ENCODE measurements at regions not wholly inside any gene's neighbourhood (a gene's known extent, or its start where the extent isn't known, plus 50 kb on each side); places are given as distances from the start of the nearest gene placed in this dataset.
"Not testable (repeated sequence)": the region's sequence is repeated elsewhere in the genome, so short reads cannot be mapped to it uniquely, and the experiment has no call there.

DNA sequence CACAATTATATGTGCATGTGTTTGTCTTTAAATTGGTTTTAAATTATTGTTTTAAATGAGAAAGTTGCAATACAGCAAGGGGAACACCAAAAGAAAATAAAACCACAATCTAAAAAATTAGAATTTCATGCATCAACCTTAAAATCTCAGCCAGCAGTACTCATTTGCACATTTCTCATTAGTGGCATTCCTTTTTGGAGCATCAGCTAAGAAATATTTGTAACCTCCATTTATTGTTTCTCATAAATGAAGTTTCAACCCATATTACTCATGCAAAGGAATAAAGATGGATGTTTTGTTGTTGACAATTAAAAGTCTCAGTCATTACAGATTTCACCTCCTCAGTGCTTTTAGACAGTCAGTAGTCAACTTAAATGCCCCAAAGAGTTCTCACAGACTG, 160.1 kb downstream of the TBX15 start:
- no peak for DNase-seq (ENCODE audit: low spot score)

DNA sequence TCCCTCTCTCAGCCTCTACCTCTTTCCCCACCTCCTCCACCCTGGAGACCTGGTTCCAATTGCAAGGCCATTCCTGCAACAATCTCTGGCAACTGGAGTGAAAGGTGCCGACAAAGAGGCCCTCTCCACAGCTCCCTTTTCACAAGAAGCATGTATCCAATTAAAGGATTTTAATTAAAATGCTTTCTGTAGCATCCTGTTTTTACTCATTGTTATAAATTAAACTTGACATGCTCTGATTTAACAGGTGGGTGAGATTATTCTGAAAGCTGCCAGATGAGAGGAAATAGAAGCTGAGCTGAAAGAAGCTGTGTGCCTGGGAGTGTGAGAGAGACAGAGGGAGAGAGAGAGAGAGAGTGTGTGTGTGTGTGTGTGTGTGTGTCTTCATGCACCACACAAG, 160.5 kb downstream of the TBX15 start:
- DNase-seq (ENCODE audit: low spot score) = no peak

DNA sequence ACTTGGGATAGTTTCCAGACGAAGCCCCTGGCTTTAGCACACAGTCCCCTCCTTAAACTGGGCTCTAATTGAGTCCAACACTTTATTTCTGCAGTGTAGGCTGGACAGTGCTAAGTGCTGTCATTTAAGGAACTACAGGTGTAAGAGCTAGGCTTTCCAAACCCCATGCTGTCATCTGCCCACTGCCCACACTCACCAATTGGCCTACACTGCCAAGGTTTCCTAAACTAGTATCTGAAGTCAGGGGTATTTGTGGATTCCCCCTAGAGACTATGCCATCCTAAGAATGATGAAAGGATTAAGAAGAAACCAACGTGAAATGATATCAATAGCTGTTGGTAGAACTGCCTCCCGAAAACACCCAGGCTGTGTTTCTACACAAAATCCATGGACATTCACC, 160.9 kb downstream of the TBX15 start:
- no peak for DNase-seq (ENCODE audit: low spot score)

DNA sequence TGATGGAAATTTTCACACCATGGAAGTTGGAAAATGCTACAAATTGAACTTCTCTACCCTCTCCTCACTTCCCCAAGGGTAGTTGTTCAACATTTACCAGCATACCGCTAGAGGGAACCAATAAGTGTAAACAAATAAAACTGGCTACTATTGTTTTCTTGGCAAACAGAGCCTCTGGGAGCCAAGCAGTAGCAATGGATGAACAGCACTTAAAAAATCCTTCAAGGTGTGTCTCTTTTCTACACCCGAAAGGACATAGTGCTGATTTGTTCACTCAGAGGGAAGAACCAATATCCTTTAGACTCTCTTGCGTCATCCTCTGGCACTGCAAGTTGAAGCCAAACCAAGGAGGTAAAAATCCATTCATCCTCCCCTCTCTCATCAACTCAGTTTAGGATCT, 161.5 kb downstream of the TBX15 start:
- no peak for DNase-seq (ENCODE audit: low spot score)

DNA sequence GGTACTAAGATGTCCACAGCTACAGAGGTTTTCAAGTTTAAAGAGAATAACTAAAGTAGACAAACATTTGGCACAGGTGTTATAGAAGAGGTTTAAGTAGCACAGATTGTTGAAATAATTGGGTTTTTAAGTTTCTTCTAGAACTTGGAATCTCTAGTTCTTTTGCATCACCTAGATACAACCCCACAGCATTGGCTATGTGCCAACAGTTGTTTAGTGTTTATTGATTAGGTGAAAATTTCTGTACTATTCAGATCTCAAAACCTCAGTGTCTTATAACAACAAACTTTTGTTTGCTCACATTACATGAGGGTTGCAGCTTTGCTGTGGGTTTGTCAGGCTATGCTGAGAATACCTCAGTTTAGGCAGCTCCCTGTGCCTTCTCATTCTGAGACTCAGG, 162.5 kb downstream of the TBX15 start:
- DNase-seq (ENCODE audit: low spot score) = no peak

DNA sequence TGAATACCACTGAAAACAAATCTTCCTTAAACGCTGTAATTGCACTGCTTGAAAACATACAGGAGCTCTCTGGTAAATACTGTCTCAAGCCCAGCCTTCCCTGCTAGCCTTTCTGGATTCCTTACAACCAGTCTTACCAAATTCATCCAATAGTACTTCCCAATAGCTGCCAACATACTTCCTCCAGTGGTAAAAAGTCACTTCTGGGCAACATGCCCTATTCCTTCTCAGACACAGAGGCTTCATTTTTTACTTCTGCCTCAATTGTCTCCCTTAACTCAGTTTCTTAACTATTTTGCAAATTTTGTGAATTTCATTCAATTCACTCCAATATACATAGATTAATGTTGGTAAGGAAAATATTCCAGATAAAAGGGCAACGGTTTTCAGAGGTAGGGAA, 166.3 kb downstream of the TBX15 start:
- DNase-seq (ENCODE audit: low spot score) = no peak

DNA sequence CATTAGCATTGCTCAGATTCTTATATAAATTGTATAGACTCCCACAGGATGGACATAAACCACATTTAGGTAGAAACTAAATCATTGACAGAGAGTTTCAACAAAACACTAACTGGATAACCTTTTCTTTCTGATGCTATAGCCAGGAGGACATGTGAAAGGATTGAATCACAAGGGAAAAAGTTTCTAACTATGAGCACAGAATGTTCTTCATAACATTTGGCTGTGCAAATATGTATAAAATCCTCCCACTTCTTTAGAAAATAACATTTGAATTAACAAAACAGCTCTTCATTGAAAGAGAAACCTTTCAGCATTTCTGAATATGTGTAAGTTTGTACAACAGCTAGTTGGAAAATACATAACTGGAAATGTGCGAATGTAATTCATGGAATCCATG, 167.3 kb downstream of the TBX15 start:
- DNase-seq (ENCODE audit: low spot score) = no peak

DNA sequence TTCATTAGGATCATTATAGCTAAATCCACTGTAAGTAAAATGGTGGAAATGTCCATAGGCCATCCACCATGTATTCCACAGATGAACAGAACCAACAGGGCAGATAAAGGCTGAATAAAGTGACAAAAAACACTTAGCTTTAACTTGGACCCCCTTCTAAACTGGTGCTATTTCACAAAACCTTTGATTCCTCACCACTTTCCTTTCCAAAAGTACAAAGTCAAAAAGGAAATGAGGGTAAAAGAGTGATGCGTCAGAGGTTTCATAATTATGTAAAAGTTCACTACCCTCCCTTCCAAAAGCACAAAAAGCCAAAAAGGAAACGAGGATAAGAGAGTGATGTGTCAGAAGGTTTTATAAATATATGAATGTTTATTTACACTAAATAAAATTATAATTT, 172.2 kb downstream of the TBX15 start:
- no peak for DNase-seq (ENCODE audit: low spot score)

DNA sequence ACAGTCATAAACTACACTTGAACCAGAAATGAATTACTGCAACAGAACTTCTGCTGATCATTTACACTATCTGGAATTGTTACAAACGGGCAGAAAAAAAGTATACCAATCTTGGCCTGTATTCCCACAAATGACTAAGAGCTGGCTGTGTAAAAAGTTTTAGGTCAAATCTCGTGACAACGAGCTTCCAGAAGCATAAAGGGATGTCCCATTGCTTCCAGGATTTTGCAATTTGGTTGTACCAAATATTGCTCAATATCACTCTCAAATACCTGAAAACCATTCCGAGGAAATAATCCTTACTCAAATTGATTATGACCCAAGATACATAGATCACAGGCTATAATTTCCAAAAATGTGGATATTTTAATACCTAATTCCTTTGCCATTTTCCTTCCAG, 175.6 kb downstream of the TBX15 start:
- no peak for DNase-seq (ENCODE audit: low spot score)

DNA sequence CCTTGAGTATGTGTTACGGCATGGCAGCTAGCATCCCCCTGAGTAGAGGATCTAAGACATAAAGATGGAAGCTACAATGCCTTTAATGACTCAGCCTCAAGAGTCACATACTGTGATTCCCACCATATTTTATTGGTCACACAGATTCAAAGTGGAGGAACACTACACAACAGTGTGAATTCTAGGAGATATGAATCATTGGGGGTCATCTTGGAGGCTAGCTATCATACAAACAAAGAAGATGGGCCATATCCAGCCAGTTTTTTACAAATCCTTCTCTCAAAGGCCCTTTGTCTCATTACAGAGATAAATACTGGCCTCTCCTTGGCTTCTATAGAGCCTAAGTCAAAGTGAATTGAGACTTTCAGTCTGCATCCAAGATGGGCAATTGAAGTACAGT, 177.0 kb downstream of the TBX15 start:
- DNase-seq (ENCODE audit: low spot score) = no peak

DNA sequence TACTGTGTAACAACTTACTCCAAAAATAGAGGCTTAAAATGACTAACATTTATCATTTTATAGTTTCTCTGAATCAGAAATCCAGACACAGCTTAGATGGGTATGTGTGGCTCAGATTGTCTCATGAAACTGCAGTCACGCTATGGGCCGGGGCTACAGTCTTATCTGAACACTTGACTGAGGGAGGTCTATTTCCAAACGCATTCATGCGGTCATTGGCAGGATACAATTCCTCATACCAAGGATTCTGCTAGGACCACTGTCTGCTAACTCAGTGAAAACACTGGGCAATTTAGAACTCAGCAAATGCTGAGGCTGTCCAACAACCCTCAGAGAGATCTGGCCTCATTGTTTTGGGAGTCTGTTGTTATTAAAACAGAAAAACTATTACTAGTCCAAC, 178.6 kb downstream of the TBX15 start:
- no peak for DNase-seq (ENCODE audit: low spot score)

DNA sequence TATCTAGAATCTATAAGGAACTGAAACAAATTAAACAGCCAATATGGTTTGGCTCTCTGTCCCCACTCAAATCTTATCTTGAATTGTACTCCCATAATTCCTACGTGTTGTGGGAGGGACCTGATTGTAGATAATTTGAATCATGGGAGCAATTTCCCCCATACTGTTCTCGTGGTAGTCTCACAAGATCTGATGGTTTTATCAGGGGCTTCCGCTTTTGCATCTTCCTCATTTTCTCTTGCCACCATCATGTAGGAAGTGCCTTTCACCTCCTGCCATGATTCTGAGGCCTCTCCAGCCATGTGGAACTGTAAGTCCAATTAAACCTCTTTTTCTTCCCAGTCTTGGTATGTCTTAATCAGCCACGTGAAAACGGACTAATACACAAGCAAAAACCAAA, 185.0 kb downstream of the TBX15 start:
- not testable (repeated sequence) for DNase-seq (ENCODE audit: low spot score)

DNA sequence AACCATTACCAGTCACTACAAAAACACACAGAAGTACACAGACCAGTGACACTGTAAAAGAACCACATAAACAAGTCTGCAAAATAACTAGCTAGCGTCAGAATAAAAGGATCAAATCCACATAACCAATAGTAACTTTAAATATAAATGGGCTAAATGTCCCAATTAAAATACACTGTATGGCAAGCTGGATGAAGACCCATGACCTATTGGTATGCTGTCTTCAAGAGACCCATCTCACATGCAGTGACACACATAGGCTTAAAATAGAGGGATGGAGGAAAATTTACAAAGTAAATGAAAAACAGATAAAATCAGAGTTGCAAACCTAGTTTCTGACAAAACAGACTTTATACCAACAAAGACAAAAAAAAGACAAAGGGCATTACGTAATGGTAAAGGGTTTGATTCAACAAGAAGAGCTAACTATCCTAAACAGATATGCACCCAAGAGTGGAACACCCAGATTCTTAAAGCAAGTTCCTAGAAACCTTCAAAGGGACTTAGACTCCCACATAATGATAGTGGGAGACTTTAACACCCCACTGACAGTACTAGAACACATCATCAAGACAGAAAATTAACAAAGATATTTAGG, 196.9 kb downstream of the TBX15 start:
- no peak for DNase-seq (ENCODE audit: low spot score)

DNA sequence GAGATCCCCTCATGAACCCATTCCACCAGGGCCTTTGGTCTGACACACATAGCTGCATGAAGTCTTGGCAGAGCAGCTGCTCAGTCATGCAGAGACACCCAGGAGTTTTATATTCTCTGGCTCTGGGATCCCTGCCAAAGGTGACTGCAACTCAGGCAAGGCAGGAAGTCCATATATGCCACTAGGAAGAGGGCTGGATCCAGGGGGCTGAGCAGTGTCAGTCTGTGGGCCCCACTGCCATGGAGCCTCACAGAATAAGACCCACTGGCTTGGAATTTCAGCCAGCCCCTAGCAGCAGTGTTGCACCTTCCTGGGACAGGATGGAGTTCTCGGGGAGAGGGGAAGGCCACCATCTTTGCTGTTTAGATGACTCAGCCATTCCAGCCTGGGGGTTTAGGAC, 199.7 kb downstream of the TBX15 start:
- no peak for DNase-seq (ENCODE audit: low spot score)

DNA sequence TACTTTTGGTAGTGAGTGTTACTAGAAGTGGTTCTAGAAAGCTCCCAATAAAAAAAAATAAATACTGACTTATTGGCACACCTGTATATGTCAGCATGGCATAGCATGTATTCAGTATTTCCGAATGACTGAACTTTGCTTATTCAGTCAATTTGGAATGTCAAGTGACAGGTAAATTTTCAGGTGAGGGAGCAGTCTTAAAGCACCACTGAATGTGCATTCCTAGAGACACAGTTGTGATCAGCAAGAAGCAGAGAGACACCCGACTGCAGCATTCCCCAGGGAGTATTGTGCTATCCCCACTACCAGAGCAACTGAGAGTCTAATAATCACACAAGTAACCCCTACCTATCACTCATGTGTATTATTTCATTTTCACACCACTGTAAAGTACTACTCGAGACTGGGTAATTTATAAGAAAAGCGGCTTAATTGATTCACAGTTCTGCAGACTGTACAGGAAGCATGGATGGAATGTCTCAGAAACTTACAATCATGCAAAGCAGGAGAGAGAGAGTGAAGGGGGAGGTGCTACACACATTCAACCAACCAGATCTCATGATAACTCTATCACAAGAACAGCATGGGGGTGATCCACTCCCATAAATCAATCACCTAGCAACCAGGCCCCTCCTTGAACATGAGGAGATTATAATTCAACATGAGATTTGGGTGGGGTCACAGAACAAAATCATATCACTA, 201.5 kb downstream of the TBX15 start:
- no peak for DNase-seq (ENCODE audit: low spot score)

DNA sequence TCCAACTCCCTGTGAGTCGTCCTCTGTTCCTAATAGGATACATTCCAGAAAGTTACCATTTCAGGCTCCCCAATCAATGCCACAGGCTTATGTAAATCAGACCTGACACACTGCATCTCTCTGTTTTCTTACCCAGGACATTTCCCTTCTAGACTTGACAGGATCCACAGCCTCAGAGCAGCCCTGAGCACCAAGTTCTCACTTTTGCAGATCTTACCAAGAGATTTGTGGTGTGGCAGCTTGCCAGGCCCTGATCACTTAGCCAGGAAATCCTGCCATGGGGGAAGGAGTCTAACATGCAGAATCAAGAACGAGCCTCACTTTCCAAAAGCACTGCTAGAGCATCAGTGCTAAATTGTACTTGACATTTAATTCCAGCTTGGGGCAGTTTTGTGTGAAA, 202.9 kb downstream of the TBX15 start:
- no peak for DNase-seq (ENCODE audit: low spot score)

DNA sequence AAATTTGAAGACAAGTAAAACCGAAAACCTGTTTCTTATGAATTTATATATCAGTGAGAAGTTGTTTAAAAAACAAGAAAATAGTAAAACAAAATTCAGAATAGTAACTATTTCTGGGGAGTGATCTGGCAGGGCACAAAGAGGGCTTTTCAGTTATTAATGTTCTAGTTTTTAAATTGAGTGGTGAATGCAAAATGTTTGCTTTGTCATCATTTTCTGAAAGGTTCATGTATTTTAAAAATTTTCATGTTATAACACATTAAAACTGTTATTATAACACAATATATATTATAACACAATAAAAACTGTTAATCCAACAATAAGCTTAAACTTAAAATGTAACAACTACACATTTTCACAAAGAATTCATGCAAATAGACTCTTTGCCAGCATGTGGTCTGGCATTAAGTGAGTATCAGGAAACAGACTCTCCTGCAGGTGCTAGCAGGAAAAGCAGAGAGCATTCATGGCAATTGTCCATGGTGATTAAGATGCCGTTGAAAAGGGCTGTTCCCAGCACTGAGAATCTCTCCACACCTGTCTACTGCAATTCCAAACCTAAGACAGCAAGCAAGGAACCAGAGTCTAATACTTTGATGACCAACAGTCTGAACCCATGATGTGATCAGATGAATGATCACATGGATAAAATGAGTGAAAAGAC, 204.9 kb downstream of the TBX15 start:
- no peak for DNase-seq (ENCODE audit: low spot score)

DNA sequence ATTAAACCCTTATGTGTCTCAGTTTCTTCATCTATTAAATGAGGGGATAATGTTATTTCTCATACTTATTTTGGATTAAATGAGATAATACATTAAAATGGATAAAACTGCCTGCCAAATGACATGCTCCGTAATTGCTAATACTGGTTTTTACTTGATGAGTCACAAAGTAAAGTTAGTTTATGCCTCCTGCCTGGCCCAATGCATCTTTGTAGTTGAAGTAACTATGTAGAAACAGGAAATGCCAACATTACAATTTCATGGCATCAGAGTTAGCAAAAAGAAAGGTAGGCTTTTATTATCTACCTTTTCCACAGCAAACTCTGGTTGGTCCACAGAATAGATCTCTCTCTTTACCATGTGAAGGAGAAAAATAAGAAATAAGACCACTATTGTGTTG, 214.5 kb downstream of the TBX15 start:
- DNase-seq (ENCODE audit: low spot score) = no peak

DNA sequence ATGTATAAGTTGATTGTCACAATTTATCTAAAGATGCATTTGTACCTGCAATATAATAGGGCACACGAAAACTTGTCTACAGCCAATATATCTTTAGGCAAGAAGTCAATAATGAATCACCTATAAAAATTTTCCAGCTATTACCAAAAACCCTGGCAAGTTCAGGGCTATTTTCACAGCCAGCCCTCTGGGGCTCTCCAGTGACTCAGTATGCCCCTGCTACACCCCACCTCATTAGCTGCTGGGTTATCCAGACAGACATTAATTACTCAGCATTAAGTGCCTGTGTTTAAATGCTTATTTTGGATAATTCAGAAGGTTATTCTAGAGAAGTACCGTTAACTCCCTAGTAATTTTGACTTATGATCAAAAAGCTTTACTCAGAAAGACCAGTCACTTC, 220.2 kb downstream of the TBX15 start:
- no peak for DNase-seq (ENCODE audit: low spot score)

DNA sequence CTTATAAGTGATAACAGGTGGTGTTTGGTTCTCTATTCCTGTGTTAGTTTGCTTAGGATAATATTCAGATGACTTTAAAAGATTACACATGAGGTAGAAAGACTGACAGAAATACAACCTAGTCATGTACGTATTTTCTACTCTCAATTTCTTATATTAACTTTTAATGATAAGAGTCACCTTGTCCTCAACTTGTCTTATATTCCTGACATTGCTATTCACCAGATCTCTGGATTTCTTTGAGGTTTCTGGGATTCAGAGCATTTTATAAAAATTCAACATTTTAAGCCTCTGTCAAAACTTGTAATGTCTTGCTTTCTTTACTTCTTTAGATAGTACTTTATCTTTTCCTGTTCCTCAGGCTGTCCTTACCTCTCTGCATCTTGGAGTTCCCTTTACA, 234.2 kb downstream of the TBX15 start:
- no peak for DNase-seq (ENCODE audit: low spot score)

DNA sequence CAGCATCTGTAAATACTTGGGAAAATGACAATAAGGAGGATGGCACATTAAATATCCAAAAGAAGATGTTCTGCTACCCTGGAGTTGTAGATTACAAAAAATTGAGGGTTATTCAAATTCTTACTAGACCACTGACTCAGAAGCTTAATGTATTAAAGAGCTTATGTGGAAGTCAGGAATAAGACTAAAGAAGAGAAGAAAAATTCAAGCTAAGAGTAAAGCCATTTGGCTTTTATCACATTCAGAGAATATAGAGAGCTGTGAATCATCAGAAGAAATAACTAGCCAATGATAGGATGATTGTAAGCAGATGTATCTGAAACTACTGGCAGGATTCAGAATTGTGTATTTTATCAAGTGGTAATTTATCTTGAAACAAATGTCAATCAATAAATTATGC, 237.0 kb downstream of the TBX15 start:
- no peak for DNase-seq (ENCODE audit: low spot score)

DNA sequence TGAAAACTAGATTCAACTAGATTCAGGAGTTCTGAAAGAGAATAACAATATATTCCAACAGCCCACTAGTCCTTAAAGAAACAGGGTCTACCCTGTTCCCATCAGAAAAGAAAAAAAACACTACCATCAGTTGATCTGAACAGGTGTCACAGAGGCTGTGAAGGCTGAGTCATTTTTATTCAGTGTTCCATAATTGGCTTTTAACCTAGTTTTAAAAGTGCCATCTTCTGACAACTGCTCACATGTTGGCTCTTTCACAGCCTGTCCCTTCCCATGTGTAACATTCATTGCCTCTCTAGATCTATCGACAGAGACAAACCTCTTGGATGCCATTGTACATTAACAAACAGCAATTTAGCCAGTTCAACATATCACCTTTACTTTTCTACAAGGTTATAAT, 243.7 kb downstream of the TBX15 start:
- DNase-seq (ENCODE audit: low spot score) = no peak

DNA sequence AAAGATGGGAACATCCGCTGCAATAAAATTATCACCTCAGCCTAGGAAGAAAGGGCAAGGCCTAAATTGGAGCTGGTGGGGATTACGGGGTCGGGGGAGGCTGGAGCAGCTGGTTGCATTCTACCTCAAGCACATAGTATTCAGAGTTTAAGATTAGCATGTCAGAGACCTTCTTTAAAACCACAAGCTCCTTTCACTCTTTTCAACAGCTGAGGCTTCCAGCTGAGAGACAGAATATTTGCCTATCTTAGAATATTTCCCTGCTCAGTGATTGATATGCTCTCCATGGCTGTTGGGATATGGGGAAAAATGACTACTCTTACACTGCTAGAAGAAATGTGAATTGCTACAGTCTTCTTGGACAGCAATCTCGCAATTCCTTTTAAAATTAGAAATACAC, 248.6 kb downstream of the TBX15 start:
- DNase-seq (ENCODE audit: low spot score) = no peak

DNA sequence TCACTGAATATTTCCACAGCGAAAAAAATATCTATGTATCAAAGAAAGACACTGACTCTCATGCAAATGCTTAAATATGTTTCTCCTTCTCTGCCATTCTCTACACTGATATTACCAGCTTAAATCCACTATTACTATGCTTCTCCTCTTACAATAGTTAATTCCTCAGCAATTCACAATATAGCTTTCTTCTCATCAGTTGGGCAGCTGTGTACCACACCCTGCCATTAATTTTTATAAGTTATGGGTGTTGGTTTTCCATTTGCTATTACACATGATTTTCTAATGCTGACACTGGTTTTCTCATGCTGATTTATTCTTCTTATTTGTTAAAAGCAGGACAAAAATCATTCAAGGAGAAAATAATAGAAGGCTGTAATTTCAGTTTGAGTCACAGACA, 251.8 kb downstream of the TBX15 start:
- no peak for DNase-seq (ENCODE audit: low spot score)

Data from germinal center (tissue), 1 donor.